Sigmoid colon (tissue), 4 donors: ENCODE measurements at regions not wholly inside any gene's neighbourhood (a gene's known extent, or its start where the extent isn't known, plus 50 kb on each side); places are given as distances from the start of the nearest gene placed in this dataset.

Experiments
- CTCF ChIP-seq, 4 experiments: fragments of 450-650 bp in 3 of 4; fragments of 200-600 bp in 1 of 4; IDR thresholded peaks; one replicate each; pipeline ENCODE4 v1.5.1; 2016 to 2019; ENCODE audit warnings: antibody characterized with exemption in 4 of 4, mild to moderate bottlenecking in 3 of 4, moderate library complexity in 2 of 4
- EP300 ChIP-seq, 4 donors: sonication (generic); formaldehyde crosslinking; IDR thresholded peaks; one replicate each; pipeline ENCODE4 v1.6.1; 2017; ENCODE audit warnings: antibody characterized with exemption in 4 of 4
- POLR2A ChIP-seq, 2 donors: fragments of 450-650 bp; IDR thresholded peaks; one replicate each; pipeline ENCODE4 v1.6.1; 2016; ENCODE audit warnings: antibody characterized with exemption in 2 of 2, mild to moderate bottlenecking in 2 of 2, moderate library complexity in 2 of 2

- TF ChIP-seq CTCF (IDR thresholded peaks at IDR 0.05) (no peak), EP300 (IDR thresholded peaks at IDR 0.05) (no peak), POLR2A (IDR thresholded peaks at IDR 0.05) (no peak)
Measured at GRCh38 chr2:107775791-107776190, 50.9 kb upstream of the RGPD4 start.
